ENCODE measurements at regions not wholly inside any gene's neighbourhood (a gene's known extent, or its start where the extent isn't known, plus 50 kb on each side); places are given as distances from the start of the nearest gene placed in this dataset.

- TF ChIP-seq CTCF (conservative IDR thresholded peaks at IDR 0.05; ENCODE audit: low read length) (no peak), EZH2phosphoT487 (IDR thresholded peaks at IDR 0.05; ENCODE audit: borderline replicate concordance, low read depth, low read length) (no peak)
Observed at GRCh38 chr4:123825596-123826291, 429.1 kb downstream of the SPRY1 start.

All from OCI-LY7 (cell line).